ENCODE measurements at regions not wholly inside any gene's neighbourhood (a gene's known extent, or its start where the extent isn't known, plus 50 kb on each side); places are given as distances from the start of the nearest gene placed in this dataset.

DNA sequence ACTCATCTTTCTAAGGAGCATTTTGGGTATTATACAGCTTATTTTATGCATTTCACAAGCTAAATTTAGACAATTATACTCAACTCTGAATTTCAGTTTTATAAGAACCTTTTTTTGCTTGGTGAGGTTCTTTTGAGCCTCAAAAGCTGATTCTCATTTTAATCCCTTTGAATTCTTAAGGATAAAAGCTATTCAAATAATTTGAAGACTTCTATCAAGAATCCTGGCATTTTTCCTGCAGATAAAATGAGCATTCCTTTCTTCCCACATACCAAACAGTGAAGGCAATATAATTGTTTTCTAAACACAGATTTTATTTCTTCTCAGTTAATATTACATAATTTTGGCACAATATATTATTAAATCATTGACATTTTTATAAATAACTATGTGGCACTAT is 118.4 kb upstream of the GPM6A start:
- TF ChIP-seq, protein P1, sequence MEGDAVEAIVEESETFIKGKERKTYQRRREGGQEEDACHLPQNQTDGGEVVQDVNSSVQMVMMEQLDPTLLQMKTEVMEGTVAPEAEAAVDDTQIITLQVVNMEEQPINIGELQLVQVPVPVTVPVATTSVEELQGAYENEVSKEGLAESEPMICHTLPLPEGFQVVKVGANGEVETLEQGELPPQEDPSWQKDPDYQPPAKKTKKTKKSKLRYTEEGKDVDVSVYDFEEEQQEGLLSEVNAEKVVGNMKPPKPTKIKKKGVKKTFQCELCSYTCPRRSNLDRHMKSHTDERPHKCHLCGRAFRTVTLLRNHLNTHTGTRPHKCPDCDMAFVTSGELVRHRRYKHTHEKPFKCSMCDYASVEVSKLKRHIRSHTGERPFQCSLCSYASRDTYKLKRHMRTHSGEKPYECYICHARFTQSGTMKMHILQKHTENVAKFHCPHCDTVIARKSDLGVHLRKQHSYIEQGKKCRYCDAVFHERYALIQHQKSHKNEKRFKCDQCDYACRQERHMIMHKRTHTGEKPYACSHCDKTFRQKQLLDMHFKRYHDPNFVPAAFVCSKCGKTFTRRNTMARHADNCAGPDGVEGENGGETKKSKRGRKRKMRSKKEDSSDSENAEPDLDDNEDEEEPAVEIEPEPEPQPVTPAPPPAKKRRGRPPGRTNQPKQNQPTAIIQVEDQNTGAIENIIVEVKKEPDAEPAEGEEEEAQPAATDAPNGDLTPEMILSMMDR (IDR thresholded peaks at IDR 0.05): no peak

DNA sequence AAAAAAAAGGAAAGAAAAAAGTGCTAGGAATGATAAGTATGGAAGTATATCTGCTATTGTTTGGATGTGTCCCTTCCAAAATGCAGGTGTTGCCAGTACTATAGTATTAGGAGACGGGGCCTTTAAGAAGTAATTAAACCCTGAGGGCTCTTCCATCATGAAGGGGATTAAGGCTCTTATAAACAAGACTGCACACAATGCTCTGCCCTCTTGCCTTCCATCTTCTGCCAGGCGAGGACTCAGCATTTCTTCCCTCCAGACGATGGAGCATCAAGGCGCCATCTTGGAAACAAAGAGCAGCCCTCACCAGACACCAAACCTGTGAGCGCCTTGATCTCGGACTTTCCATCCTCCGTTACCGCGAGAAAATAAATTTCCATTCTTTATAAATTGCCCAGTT is 120.1 kb upstream of the GPM6A start:
- TF ChIP-seq, protein P1 (IDR thresholded peaks at IDR 0.05): no peak

DNA sequence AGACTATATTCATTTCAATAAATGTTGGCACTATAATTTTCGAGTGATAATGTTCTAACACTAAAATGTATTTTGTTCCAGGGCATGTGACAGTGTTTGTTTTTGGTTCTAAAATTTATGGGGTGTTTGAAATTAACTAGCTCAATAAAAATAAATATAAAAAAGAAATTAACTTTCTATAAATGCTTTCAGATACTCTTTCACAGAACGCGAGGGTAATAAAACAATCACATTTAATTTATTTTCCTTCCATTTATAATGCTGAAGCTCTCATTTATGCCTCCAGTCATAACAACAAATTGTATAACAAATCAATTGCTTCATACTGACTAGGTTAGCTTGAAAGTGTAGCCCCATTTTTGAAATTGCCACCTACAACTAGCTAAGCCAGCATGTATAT is 122.4 kb upstream of the GPM6A start:
- TF ChIP-seq, protein P1 (IDR thresholded peaks at IDR 0.05): no peak

DNA sequence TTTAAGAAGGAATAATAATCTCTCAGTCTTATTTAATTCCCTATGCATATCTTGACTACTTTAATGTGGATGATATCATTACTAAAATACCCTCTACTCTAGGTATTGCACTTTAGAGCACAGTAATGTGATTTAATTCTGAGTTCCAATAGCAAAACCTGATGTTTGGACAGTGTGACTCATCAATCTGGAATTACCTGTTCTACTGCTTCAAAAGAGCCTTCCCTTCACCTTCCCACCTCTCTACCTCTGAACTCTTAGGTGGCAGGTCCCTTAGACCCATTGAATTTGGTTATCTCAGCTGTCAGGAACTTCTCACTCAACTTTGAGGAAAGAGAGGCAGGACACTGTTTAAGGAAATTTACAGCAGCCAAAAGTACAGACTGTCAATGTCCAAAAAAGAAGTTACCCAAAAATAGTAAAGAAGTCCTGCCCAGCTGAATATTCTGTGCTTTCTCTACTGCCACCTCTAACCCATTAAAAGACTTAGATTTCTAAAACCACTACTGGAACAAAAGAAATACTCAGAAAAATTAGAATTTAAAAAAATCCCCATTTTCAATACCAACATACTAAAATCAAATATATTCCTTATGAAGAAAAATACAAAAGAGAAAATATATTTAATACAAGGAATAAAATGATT is 123.1 kb upstream of the GPM6A start:
- TF ChIP-seq, protein P1 (IDR thresholded peaks at IDR 0.05): no peak

DNA sequence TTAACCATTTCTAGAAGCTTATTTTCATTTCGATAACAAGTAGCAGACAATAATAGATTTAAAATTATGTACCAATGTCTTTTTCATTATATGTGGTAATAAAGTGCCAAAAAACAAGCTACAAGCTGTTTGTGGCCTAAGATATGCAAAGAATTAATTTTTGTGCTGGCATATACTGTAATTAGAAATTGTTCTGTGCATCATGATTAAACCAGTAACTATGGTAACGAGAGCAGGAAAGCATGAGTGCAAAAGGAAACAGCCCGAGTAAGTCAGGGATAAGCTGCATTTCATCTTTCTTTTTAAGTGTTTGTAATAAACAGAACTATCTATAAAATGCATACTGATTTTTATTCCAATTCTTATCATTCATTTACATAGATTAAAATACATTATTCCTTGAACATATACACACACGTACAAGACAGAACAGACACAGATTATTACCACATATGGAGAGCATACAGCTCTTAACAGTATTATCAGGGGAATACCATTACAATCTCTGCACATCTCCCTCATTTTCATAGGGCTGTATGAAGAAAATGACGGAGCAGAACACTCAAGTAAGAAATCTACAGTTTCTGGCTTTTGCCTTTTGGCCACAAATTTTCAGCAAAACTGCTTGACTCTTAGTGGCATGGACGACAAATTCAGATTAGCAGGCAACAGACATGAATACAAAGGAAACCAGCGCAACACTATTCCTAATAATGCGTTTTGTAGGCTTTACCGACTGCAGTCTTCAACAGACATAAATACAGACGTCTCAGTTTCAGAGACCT is 121.3 kb upstream of the WDR17 start:
- TF ChIP-seq, protein P1 (IDR thresholded peaks at IDR 0.05): no peak

DNA sequence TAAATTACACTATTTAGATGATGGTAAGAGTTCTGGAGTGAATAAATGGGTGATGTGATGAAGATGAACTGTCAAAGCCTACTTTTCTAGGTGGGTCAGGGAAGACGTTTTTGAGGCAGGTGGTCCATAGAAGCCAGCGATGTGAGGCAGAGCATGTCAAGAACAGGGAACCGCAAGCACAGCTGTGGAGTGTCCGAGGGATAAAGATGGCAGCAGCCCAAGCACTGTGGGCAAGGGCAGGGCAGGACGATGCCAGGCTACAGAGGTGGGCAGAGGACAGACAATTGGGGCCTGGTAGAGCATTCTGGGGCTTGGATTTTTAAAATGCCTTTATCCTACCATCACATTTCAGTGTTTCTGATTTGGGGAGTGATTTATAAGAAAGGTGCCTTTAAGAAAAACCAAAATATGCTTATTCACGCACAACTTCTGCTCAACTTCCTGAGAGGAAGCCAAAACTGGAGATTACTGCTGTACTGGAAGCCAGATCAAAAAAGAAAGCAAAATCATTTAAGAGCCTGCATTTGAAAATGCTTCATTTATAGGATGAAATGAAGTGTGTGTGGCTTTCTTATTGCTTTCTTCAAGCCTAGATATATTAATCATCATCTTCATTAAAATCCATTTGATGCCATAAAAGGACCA is 119.0 kb upstream of the WDR17 start:
- TF ChIP-seq, protein P1 (IDR thresholded peaks at IDR 0.05): no peak

DNA sequence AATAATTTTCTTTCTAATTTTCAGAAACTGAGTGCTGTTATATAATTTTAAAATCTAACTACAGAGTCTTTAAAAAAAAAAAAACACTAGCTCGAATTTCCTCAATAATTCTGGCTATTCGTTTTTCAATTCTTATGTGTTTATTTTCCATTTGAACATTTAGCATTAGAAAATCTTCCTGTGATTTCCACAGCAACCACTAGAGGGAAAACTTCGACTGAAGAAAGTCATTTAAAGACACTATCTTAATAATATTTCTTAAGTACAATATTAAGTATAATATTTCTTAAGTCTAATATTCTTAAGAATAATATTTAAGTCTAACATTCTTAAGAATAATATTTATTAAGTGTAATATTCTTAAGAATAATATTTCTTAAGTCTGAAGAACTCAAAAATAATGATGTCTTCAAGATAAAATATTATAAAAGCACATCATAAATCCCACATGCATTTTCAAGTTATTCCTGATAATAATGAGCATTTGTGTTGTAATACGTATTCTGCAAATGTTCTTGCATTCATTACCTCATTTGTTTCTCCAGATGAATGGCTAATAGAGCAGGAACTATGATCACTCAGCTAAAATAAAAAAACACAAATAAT is 118.4 kb upstream of the WDR17 start:
- TF ChIP-seq, protein P1 (IDR thresholded peaks at IDR 0.05): peak; percentile 57

All from LNCAP (cell line).